Nephron (organoid): ENCODE measurements at regions not wholly inside any gene's neighbourhood (a gene's known extent, or its start where the extent isn't known, plus 50 kb on each side); places are given as distances from the start of the nearest gene placed in this dataset.

ENCODE experiments used
- H3K27ac Mint-ChIP-seq, 3 experiments: 2 replicates each; pipeline ENCODE4 v1.8.0; 2020; ENCODE audit warnings: mixed read lengths in 3 of 3, mild to moderate bottlenecking in 2 of 3, moderate library complexity in 1 of 3
- H3K27me3 Mint-ChIP-seq: 2 replicates; pipeline ENCODE4 v1.8.0; 2021; ENCODE audit warnings: low read depth, mild to moderate bottlenecking, moderate library complexity, mixed read lengths
- H3K36me3 Mint-ChIP-seq: 2 replicates; pipeline ENCODE4 v1.8.0; 2020; ENCODE audit warnings: low read depth, mixed read lengths
- H3K4me1 Mint-ChIP-seq: 2 replicates; pipeline ENCODE4 v1.8.0; 2020; ENCODE audit warnings: mixed read lengths
- H3K4me3 Mint-ChIP-seq, 3 experiments: 2 replicates each; pipeline ENCODE4 v1.8.0; 2020; ENCODE audit warnings: mild to moderate bottlenecking in 3 of 3, mixed read lengths in 3 of 3, moderate library complexity in 2 of 3
- H3K9me3 Mint-ChIP-seq: 2 replicates; pipeline ENCODE4 v1.8.0; 2020; ENCODE audit warnings: mixed read lengths
- TF ChIP-seq, protein P1 (sequence below), 3 experiments: fragments of 200-600 bp; sonication (generic); IDR thresholded peaks; one replicate each; pipeline ENCODE4 v1.5.0; 2021; ENCODE audit warnings: antibody characterized with exemption in 3 of 3; ENCODE audit not compliant: unreplicated experiment in 3 of 3

DNA sequence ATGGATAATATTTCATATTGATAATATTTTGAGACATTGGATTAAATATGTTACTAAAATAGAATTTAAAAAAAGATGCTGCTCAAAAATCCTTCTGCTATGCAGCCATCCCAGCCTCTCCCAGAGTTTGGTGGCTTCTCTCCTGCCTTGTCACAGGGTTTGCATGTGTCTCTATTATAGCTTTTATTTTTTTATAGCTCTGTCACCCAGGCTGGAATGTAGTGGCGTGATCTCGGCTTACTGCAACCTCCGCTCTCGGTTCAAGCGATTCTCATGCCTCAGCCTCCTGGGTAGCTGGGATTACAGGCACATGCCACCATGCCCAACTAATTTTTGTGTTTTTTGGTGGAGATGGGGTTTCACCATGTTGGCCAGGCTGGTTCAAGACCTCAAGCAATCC, 50.7 kb upstream of the ID3 start:
- Mint-ChIP-seq H3K4me1 (no peaks in the 10 kb centered on the region), H3K36me3 (no peaks in the 10 kb centered on the region), H3K9me3 (no peaks in the 10 kb centered on the region), H3K27me3 (peaks cover 6% of the 10 kb centered on the region), H3K4me3 (no peak overlapping the region), H3K27ac (no peak overlapping the region)
- TF ChIP-seq, protein P1, sequence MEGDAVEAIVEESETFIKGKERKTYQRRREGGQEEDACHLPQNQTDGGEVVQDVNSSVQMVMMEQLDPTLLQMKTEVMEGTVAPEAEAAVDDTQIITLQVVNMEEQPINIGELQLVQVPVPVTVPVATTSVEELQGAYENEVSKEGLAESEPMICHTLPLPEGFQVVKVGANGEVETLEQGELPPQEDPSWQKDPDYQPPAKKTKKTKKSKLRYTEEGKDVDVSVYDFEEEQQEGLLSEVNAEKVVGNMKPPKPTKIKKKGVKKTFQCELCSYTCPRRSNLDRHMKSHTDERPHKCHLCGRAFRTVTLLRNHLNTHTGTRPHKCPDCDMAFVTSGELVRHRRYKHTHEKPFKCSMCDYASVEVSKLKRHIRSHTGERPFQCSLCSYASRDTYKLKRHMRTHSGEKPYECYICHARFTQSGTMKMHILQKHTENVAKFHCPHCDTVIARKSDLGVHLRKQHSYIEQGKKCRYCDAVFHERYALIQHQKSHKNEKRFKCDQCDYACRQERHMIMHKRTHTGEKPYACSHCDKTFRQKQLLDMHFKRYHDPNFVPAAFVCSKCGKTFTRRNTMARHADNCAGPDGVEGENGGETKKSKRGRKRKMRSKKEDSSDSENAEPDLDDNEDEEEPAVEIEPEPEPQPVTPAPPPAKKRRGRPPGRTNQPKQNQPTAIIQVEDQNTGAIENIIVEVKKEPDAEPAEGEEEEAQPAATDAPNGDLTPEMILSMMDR (IDR thresholded peaks at IDR 0.05; ENCODE audit: unreplicated experiment in 3 of 3), result no peak
